KMS-11 (cell line): ENCODE measurements at regions not wholly inside any gene's neighbourhood (a gene's known extent, or its start where the extent isn't known, plus 50 kb on each side); places are given as distances from the start of the nearest gene placed in this dataset.

Experiments used
- H2AFZ ChIP-seq: fragments of 200-600 bp; sonication (generic); 2 replicates; pipeline ENCODE4 v1.6.1; 2016; ENCODE audit warnings: antibody characterized with exemption, mixed run types, low read depth
- H3K27ac ChIP-seq: fragments of 200-600 bp; sonication (generic); 2 replicates; pipeline ENCODE4 v1.6.1; 2016; ENCODE audit warnings: mild to moderate bottlenecking, mixed run types
- H3K27me3 ChIP-seq: fragments of 200-600 bp; sonication (generic); 2 replicates; pipeline ENCODE4 v1.6.1; 2017; ENCODE audit warnings: mild to moderate bottlenecking, low read depth, mixed run types, moderate library complexity; ENCODE audit not compliant: insufficient read depth
- H3K36me3 ChIP-seq: fragments of 200-600 bp; sonication (generic); 2 replicates; pipeline ENCODE4 v1.6.1; 2017; ENCODE audit warnings: mild to moderate bottlenecking, mixed run types; ENCODE audit not compliant: insufficient read depth
- H3K4me1 ChIP-seq: fragments of 200-600 bp; sonication (generic); 2 replicates; pipeline ENCODE4 v1.6.1; 2016; ENCODE audit warnings: mild to moderate bottlenecking, low read depth, mixed run types; ENCODE audit not compliant: poor library complexity, severe bottlenecking
- H3K4me2 ChIP-seq: fragments of 200-600 bp; sonication (generic); 2 replicates; pipeline ENCODE4 v1.7.0; 2016; ENCODE audit warnings: mild to moderate bottlenecking, mixed run types
- H3K4me3 ChIP-seq: fragments of 200-600 bp; sonication (generic); IDR thresholded peaks from 2 replicates; pipeline ENCODE4 v1.6.1; 2017; ENCODE audit warnings: low read depth, low read length, mixed read lengths; ENCODE audit not compliant: insufficient read depth
- H3K79me2 ChIP-seq: fragments of 200-600 bp; sonication (generic); 2 replicates; pipeline ENCODE4 v1.6.1; 2016; ENCODE audit warnings: low read depth, mixed run types; ENCODE audit not compliant: insufficient read depth
- H3K9ac ChIP-seq: fragments of 200-600 bp; sonication (generic); 2 replicates; pipeline ENCODE4 v1.6.1; 2016; ENCODE audit warnings: mild to moderate bottlenecking, mixed run types
- H4K20me1 ChIP-seq: fragments of 200-600 bp; sonication (generic); 2 replicates; pipeline ENCODE4 v1.6.1; 2016; ENCODE audit warnings: mild to moderate bottlenecking, mixed run types; ENCODE audit not compliant: insufficient read depth
- TF ChIP-seq, protein P1 (sequence below): fragments of 200-600 bp; sonication (generic); conservative IDR thresholded peaks from 2 replicates; pipeline ENCODE4 v1.6.1; 2017; ENCODE audit warnings: low read depth, mild to moderate bottlenecking, antibody characterized with exemption, low read length, moderate library complexity, mixed read lengths

DNA sequence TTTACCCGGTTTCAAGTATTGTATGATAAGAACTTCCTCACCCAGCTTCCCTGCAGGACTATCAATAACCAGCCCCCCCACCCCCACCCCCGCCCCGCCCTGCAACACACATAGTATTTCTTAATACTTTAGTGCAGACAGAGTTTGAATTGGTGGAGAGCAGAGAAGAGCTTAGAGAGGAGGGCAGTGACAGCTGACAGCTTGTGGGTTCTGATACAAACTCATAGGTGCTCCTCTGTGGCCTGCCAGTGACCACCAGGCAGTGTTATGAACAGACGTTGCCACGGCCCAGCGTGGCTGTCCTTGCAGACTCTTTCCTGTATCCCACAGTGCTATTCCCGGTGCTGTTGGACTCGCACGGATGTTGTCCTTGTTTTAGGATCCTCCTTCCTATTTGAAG is 186.9 kb upstream of the ADO start:
- Histone ChIP-seq H2AFZ (no peak overlapping the region), H3K9ac (no peak overlapping the region), H3K4me1 (no peaks in the 10 kb centered on the region), H3K36me3 (no peaks in the 10 kb centered on the region), H3K27ac (no peak overlapping the region), H3K4me3 (no peak overlapping the region), H4K20me1 (no peaks in the 10 kb centered on the region), H3K79me2 (no peaks in the 10 kb centered on the region), H3K27me3 (no peaks in the 10 kb centered on the region), H3K4me2 (no peak overlapping the region)
- TF ChIP-seq, protein P1, sequence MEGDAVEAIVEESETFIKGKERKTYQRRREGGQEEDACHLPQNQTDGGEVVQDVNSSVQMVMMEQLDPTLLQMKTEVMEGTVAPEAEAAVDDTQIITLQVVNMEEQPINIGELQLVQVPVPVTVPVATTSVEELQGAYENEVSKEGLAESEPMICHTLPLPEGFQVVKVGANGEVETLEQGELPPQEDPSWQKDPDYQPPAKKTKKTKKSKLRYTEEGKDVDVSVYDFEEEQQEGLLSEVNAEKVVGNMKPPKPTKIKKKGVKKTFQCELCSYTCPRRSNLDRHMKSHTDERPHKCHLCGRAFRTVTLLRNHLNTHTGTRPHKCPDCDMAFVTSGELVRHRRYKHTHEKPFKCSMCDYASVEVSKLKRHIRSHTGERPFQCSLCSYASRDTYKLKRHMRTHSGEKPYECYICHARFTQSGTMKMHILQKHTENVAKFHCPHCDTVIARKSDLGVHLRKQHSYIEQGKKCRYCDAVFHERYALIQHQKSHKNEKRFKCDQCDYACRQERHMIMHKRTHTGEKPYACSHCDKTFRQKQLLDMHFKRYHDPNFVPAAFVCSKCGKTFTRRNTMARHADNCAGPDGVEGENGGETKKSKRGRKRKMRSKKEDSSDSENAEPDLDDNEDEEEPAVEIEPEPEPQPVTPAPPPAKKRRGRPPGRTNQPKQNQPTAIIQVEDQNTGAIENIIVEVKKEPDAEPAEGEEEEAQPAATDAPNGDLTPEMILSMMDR: no peak

DNA sequence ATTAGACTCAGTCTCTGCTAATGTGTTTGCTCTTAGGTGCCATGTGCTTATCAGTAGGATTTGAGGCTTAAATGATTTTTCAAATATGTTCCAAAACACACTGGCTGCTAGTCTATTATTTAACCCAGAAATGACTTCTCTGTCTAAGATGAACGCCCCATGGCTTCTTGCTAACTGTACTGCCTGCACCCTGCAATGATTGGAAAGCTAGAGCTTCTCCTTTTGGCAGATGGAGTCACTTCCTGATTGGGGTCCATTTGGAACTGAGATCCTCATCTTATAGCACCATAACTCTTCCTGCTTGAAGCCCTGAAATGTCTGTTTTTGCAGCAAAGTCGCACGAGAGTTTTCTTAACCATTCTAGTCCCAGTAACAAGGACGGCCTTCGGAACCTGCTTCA is 186.5 kb upstream of the ADO start:
- no peak overlapping the region for H3K4me2 ChIP-seq
- H3K4me3 ChIP-seq: no peak overlapping the region

DNA sequence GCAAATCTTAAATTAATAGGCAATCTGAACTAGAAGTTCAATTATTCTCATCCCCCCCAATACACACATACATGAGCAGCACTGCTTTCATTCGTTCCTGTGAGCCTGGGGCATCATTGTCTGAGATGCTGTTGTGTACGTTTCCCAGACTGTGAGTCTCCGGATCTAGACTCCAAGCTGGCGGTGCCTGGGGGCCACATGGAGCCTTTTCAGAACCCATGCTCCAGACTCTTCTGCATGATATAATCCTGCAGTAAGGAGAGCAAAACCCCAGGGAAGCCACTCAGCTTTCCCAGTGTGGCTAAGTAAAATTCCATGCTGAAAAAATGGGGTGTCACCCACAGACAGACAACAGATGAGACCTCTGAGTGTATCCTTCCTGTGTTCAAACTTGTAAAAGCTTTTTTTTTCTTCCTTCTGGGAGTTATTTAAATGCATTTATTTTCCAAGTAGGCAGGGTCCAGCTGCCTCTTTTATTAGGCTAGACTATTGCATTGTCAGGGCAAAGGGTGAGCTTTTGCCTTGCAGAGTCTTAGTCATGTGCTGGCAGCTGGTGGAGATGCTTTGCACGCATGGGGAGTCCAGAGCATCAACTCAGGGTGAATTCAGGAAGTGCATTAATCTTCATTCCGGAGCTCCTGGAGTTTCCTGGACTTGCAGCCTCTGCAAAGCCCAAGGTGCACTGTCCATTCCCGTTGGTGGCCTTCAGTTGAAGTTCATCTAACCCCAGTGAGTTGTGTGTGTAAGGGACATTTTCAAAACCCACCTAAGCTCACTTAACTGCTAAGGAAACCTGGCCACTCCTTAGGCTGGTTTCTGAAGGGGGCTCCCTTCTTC is 185.7 kb upstream of the ADO start:
- Histone ChIP-seq H2AFZ (no peak overlapping the region), H3K27me3 (no peaks in the 10 kb centered on the region), H3K4me3 (no peak overlapping the region), H4K20me1 (no peaks in the 10 kb centered on the region), H3K9ac (no peak overlapping the region), H3K79me2 (no peaks in the 10 kb centered on the region), H3K4me2 (no peak overlapping the region), H3K4me1 (no peaks in the 10 kb centered on the region), H3K36me3 (no peaks in the 10 kb centered on the region), H3K27ac (no peak overlapping the region)
- TF ChIP-seq, protein P1: no peak

More for the DNA sequence above, 186.5 kb upstream of the ADO start:
- Histone ChIP-seq H3K27ac (no peak overlapping the region), H3K4me1 (no peaks in the 10 kb centered on the region), H3K27me3 (no peaks in the 10 kb centered on the region), H2AFZ (no peak overlapping the region), H3K79me2 (no peaks in the 10 kb centered on the region), H3K36me3 (no peaks in the 10 kb centered on the region), H3K9ac (no peak overlapping the region), H4K20me1 (no peaks in the 10 kb centered on the region)
- TF ChIP-seq, protein P1: no peak

DNA sequence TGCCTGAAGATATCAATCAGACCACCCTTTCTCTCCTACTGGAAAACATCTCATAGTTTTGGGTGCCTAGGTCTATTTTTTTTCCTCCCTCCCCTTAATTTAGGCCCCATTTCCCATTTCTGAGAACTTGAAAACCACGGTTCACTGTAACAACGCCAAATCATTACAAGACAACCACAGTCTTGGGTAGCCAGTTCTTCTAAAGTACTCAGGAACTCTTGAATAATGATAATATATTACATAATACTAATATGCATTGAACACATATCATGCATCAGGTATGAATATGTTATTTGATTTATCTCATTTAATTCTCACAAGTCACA is 185.1 kb upstream of the ADO start:
- no peak overlapping the region for H2AFZ ChIP-seq
- H3K27ac ChIP-seq: no peak overlapping the region
- no peak overlapping the region for H3K9ac ChIP-seq
- no peaks in the 10 kb centered on the region for H3K36me3 ChIP-seq
- TF ChIP-seq, protein P1: no peak
- H3K4me2 ChIP-seq: no peak overlapping the region
- H3K4me3 ChIP-seq: no peak overlapping the region
- H3K79me2 ChIP-seq: no peaks in the 10 kb centered on the region
- H3K4me1 ChIP-seq: no peaks in the 10 kb centered on the region
- no peaks in the 10 kb centered on the region for H3K27me3 ChIP-seq
- no peaks in the 10 kb centered on the region for H4K20me1 ChIP-seq
